MM.1S (cell line): ENCODE measurements at regions not wholly inside any gene's neighbourhood (a gene's known extent, or its start where the extent isn't known, plus 50 kb on each side); places are given as distances from the start of the nearest gene placed in this dataset.

Experiments used
- DNase-seq: peaks from one replicate; pipeline ENCODE4 v3.0.0-alpha.2; 2015
- H2AFZ ChIP-seq: fragments of 300-600 bp; sonication (generic); 2 replicates; pipeline ENCODE4 v1.6.0; 2016; ENCODE audit warnings: antibody characterized with exemption, low read length
- H3F3A ChIP-seq: fragments of 300-600 bp; sonication (generic); 2 replicates; pipeline ENCODE4 v1.6.1; 2016; ENCODE audit warnings: mild to moderate bottlenecking, antibody characterized with exemption, low read length, moderate library complexity, mixed read lengths; ENCODE audit not compliant: insufficient read depth
- H3K27ac ChIP-seq: fragments of 300-600 bp; sonication (generic); 2 replicates; pipeline ENCODE4 v1.5.1; 2016; ENCODE audit warnings: mild to moderate bottlenecking, low read length
- H3K27me3 ChIP-seq: fragments of 300-600 bp; sonication (generic); replicated peaks from 2 replicates; pipeline ENCODE4 v1.6.0; 2016; ENCODE audit warnings: low read length; ENCODE audit not compliant: insufficient read depth
- H3K36me3 ChIP-seq: fragments of 300-600 bp; sonication (generic); replicated peaks from 2 replicates; pipeline ENCODE4 v1.6.1; 2016; ENCODE audit warnings: mild to moderate bottlenecking, low read length, mixed read lengths; ENCODE audit not compliant: insufficient read depth
- H3K4me1 ChIP-seq: fragments of 300-600 bp; sonication (generic); 2 replicates; pipeline ENCODE4 v1.6.1; 2016; ENCODE audit warnings: low read length, mixed read lengths
- H3K4me2 ChIP-seq: fragments of 300-600 bp; sonication (generic); 2 replicates; pipeline ENCODE4 v1.6.0; 2016; ENCODE audit warnings: low read depth, low read length
- H3K4me3 ChIP-seq: fragments of 300-600 bp; sonication (generic); 2 replicates; pipeline ENCODE4 v1.5.1; 2016; ENCODE audit warnings: low read length, mixed read lengths
- H3K79me2 ChIP-seq: fragments of 300-600 bp; sonication (generic); 2 replicates; pipeline ENCODE4 v1.6.1; 2016; ENCODE audit warnings: mixed run types, low read length, mixed read lengths
- H3K9ac ChIP-seq: fragments of 300-600 bp; sonication (generic); 2 replicates; pipeline ENCODE4 v1.6.1; 2016; ENCODE audit warnings: low read length, mixed read lengths
- H3K9me2 ChIP-seq: fragments of 300-600 bp; sonication (generic); replicated peaks from 2 replicates; pipeline ENCODE4 v1.6.1; 2016; ENCODE audit warnings: mild to moderate bottlenecking, low read length, mixed read lengths; ENCODE audit not compliant: insufficient read depth
- H3K9me3 ChIP-seq: fragments of 300-600 bp; sonication (generic); replicated peaks from 2 replicates; pipeline ENCODE4 v1.6.1; 2016; ENCODE audit warnings: mild to moderate bottlenecking, low read length, mixed read lengths; ENCODE audit not compliant: insufficient read depth
- H4K20me1 ChIP-seq: fragments of 300-600 bp; sonication (generic); 2 replicates; pipeline ENCODE4 v1.6.1; 2016; ENCODE audit warnings: mild to moderate bottlenecking, low read length, moderate library complexity, mixed read lengths; ENCODE audit not compliant: insufficient read depth
- CTCF ChIP-seq: fragments of 300-600 bp; sonication (generic); IDR thresholded peaks from 2 replicates; pipeline ENCODE4 v1.5.1; 2016; ENCODE audit warnings: antibody characterized with exemption, low read length, mixed read lengths
- EZH2 ChIP-seq: fragments of 300-600 bp; sonication (generic); optimal IDR thresholded peaks from 2 replicates; pipeline ENCODE3; 2017; ENCODE audit warnings: low read depth, mild to moderate bottlenecking, antibody characterized with exemption, low read length, mixed read lengths
- EZH2phosphoT487 ChIP-seq: fragments of 300-600 bp; sonication (generic); IDR thresholded peaks from 2 replicates; pipeline ENCODE4 v1.6.1; 2018; ENCODE audit warnings: antibody characterized with exemption, low read length

DNA sequence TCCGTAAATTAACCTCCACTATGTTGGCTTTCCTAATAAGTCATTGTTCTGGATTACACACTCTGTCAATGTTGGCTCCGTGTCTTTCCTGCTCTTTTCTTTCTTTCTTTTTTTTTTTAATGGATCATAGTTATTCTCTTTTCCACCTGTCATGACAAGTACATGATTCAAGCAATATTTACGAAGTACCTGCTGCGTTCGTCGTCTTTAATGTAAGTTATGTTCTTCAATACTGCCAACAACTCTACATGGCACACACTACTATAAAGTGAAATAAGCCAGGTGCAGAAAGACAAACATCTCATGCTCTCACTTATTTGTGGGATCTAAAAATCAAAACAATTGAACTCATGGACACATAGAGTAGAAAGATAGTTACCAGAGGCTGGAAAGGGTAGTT is 239.1 kb downstream of the SCG2 start:
- H3K9me2 ChIP-seq = no peaks in the 10 kb centered on the region
- no peak overlapping the region for H3K4me3 ChIP-seq
- H2AFZ ChIP-seq = no peak overlapping the region
- no peaks in the 10 kb centered on the region for H3K79me2 ChIP-seq
- DNase-seq = no peak
- no peaks in the 10 kb centered on the region for H3F3A ChIP-seq
- peaks cover 4% of the 10 kb centered on the region; the same call in 1 of the 2 replicates for H3K4me1 ChIP-seq
- no peaks in the 10 kb centered on the region for H4K20me1 ChIP-seq
- H3K36me3 ChIP-seq = no peaks in the 10 kb centered on the region
- no peak overlapping the region for H3K9ac ChIP-seq
- H3K9me3 ChIP-seq = no peaks in the 10 kb centered on the region
- H3K27me3 ChIP-seq = no peaks in the 10 kb centered on the region
- H3K27ac ChIP-seq = no peak overlapping the region
- no peak overlapping the region for H3K4me2 ChIP-seq
- TF ChIP-seq CTCF (no peak), EZH2 (no peak)

- peak overlapping the region; percentile 20 for H2AFZ ChIP-seq
- H3K9ac ChIP-seq = no peak overlapping the region
- peak; percentile 40 for DNase-seq
- H3K79me2 ChIP-seq = no peaks in the 10 kb centered on the region
- no peaks in the 10 kb centered on the region for H3K9me3 ChIP-seq
- no peaks in the 10 kb centered on the region for H3K9me2 ChIP-seq
- H3K4me1 ChIP-seq = peaks cover 4% of the 10 kb centered on the region; the same call in 1 of the 2 replicates
- H4K20me1 ChIP-seq = no peaks in the 10 kb centered on the region
- TF ChIP-seq CTCF (no peak), EZH2phosphoT487 (no peak), EZH2 (no peak)
- peak overlapping the region; percentile 8; the same call in 1 of the 2 replicates for H3K27ac ChIP-seq
- H3K27me3 ChIP-seq = no peaks in the 10 kb centered on the region
- H3F3A ChIP-seq = no peaks in the 10 kb centered on the region
- no peak overlapping the region for H3K4me3 ChIP-seq
- no peaks in the 10 kb centered on the region for H3K36me3 ChIP-seq
- peak overlapping the region; percentile 22; the same call in 1 of the 2 replicates for H3K4me2 ChIP-seq
Observed at GRCh38 chr2:223365158-223365679, 236.9 kb downstream of the SCG2 start.

GRCh38 chr2:223366566-223366965 is 235.6 kb downstream of the SCG2 start:
- H3K79me2 ChIP-seq = no peaks in the 10 kb centered on the region
- no peak overlapping the region for H3K4me3 ChIP-seq
- H3K36me3 ChIP-seq = no peaks in the 10 kb centered on the region
- peaks cover 4% of the 10 kb centered on the region; the same call in 1 of the 2 replicates for H3K4me1 ChIP-seq
- no peak overlapping the region for H2AFZ ChIP-seq
- H3K27ac ChIP-seq = peak overlapping the region; percentile 49; the same call in 1 of the 2 replicates
- peak; percentile 87 for DNase-seq
- no peaks in the 10 kb centered on the region for H3K27me3 ChIP-seq
- H4K20me1 ChIP-seq = no peaks in the 10 kb centered on the region
- no peaks in the 10 kb centered on the region for H3K9me3 ChIP-seq
- TF ChIP-seq EZH2phosphoT487 (no peak), CTCF (no peak), EZH2 (no peak)
- H3K4me2 ChIP-seq = peak overlapping the region; percentile 31; the same call in 1 of the 2 replicates
- H3F3A ChIP-seq = no peaks in the 10 kb centered on the region
- H3K9ac ChIP-seq = no peak overlapping the region
- H3K9me2 ChIP-seq = no peaks in the 10 kb centered on the region
